Gastrocnemius medialis (tissue), 4 donors: ENCODE measurements at regions not wholly inside any gene's neighbourhood (a gene's known extent, or its start where the extent isn't known, plus 50 kb on each side); places are given as distances from the start of the nearest gene placed in this dataset.

Source experiments
- CTCF ChIP-seq, 5 experiments: fragments of 450-650 bp in 3 of 5; fragments of 200-600 bp in 2 of 5; sonication (generic) in 2 of 5; IDR thresholded peaks in 4 of 5; conservative IDR thresholded peaks in 1 of 5; 1 replicate in 4 of 5; 2 replicates in 1 of 5; pipeline ENCODE4 v1.5.1; 2016 to 2019; ENCODE audit warnings: antibody characterized with exemption in 5 of 5, mild to moderate bottlenecking in 3 of 5, moderate library complexity in 3 of 5
- POLR2A ChIP-seq, 2 donors: fragments of 450-650 bp; IDR thresholded peaks; one replicate each; pipeline ENCODE4 v1.6.1; 2017; ENCODE audit warnings: antibody characterized with exemption in 2 of 2, mild to moderate bottlenecking in 2 of 2, moderate library complexity in 2 of 2

- TF ChIP-seq CTCF (IDR thresholded peaks at IDR 0.05 in 4 of 5, conservative IDR thresholded peaks at IDR 0.05 in 1 of 5) (no peak), POLR2A (IDR thresholded peaks at IDR 0.05) (no peak)
These were observed 96.2 kb upstream of the TOP1 start for GRCh38 chr20:40932436-40932835.
